HFFc6 (cell line): ENCODE measurements at regions not wholly inside any gene's neighbourhood (a gene's known extent, or its start where the extent isn't known, plus 50 kb on each side); places are given as distances from the start of the nearest gene placed in this dataset.
A peak's percentile ranks its signal among the peaks of the same experiment; 100 is the strongest.

Experiments used
- DNase-seq: peaks from one replicate; pipeline ENCODE4 v3.0.0-alpha.2; 2018
- H3K27ac Mint-ChIP-seq: 2 replicates; pipeline ENCODE4 v1.8.0; 2020; ENCODE audit warnings: mild to moderate bottlenecking, mixed read lengths
- H3K27me3 Mint-ChIP-seq: 2 replicates; pipeline ENCODE4 v1.8.0; 2021; ENCODE audit warnings: mild to moderate bottlenecking, moderate library complexity, mixed read lengths; ENCODE audit not compliant: insufficient read depth
- H3K36me3 Mint-ChIP-seq: 2 replicates; pipeline ENCODE4 v1.8.0; 2021; ENCODE audit warnings: low read depth, mixed read lengths
- H3K4me1 Mint-ChIP-seq: 2 replicates; pipeline ENCODE4 v1.8.0; 2020; ENCODE audit warnings: low read depth, mixed read lengths
- H3K4me3 Mint-ChIP-seq: 2 replicates; pipeline ENCODE4 v1.8.0; 2020; ENCODE audit warnings: mild to moderate bottlenecking, moderate library complexity, mixed read lengths
- H3K9me3 Mint-ChIP-seq: 2 replicates; pipeline ENCODE4 v1.8.0; 2020; ENCODE audit warnings: mild to moderate bottlenecking, mixed read lengths
- TF ChIP-seq, protein P1 (sequence below): fragments of 200-600 bp; sonication (generic); IDR thresholded peaks from 2 replicates; pipeline ENCODE4 v1.5.0; 2021; ENCODE audit warnings: antibody characterized with exemption, mild to moderate bottlenecking

DNA sequence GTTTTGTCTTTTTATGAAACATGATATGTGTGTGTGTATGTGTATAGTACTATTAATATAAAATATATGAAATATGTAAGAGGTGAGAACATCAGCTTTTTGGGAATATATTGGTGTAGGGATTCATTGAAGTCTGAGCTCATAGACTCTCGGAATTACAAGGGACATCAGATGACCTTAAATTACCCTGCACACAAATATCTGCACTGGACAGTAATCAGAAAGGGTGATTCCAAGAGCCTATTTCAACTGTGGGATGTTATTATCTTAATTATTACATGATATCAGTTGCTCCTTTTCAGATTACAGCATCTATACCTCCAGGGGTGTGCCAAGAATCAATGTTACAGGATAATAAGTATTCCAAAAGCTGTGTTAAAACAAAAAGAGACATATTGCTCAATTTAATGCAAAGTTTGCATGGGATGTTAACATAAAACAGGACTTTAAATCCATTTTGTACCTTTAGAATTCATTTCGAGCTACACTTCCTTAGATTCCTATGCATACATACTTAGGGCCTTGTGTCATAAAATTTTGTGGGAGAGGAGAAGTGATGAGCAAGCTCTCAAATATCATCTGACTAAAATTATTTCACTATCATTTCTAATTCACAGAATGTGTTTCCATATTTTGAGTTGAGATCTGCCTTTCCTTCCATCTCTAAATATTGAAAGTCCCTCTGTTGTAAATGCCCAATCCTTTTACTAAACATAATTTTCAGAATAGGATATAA, 365.2 kb downstream of the BRINP1 start:
- peak overlapping the region; percentile 49 for H3K4me3 Mint-ChIP-seq
- DNase-seq = peak; percentile 32
- peaks cover 11% of the 10 kb centered on the region for H3K9me3 Mint-ChIP-seq
- no peaks in the 10 kb centered on the region for H3K27me3 Mint-ChIP-seq
- H3K4me1 Mint-ChIP-seq = peaks cover 39% of the 10 kb centered on the region
- H3K36me3 Mint-ChIP-seq = no peaks in the 10 kb centered on the region
- H3K27ac Mint-ChIP-seq = peak overlapping the region; percentile 82
- TF ChIP-seq, protein P1, sequence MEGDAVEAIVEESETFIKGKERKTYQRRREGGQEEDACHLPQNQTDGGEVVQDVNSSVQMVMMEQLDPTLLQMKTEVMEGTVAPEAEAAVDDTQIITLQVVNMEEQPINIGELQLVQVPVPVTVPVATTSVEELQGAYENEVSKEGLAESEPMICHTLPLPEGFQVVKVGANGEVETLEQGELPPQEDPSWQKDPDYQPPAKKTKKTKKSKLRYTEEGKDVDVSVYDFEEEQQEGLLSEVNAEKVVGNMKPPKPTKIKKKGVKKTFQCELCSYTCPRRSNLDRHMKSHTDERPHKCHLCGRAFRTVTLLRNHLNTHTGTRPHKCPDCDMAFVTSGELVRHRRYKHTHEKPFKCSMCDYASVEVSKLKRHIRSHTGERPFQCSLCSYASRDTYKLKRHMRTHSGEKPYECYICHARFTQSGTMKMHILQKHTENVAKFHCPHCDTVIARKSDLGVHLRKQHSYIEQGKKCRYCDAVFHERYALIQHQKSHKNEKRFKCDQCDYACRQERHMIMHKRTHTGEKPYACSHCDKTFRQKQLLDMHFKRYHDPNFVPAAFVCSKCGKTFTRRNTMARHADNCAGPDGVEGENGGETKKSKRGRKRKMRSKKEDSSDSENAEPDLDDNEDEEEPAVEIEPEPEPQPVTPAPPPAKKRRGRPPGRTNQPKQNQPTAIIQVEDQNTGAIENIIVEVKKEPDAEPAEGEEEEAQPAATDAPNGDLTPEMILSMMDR = no peak

DNA sequence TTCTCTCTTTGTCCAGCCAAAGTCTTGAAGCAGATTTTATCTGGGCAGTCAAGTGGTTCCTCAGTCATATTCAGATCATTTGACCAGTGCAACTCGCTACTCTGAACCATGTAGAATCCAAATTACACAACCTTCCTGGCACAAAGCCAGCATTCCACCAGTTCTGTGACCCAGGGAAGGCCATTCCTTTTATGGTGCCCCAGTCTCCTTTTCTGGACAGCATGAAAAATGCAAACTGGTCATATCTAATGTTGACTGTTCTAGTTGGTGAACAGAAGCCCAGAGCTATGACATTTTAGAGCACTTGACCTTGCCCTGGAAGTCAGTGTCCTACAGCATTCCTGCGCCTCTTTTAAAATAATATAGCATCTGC, 364.6 kb downstream of the BRINP1 start:
- peak; percentile 71 for DNase-seq
- Mint-ChIP-seq H3K4me1 (peaks cover 44% of the 10 kb centered on the region), H3K36me3 (no peaks in the 10 kb centered on the region), H3K27ac (peak overlapping the region; percentile 82), H3K4me3 (peak overlapping the region; percentile 49), H3K9me3 (peaks cover 16% of the 10 kb centered on the region), H3K27me3 (no peaks in the 10 kb centered on the region)
- TF ChIP-seq, protein P1 = no peak

DNA sequence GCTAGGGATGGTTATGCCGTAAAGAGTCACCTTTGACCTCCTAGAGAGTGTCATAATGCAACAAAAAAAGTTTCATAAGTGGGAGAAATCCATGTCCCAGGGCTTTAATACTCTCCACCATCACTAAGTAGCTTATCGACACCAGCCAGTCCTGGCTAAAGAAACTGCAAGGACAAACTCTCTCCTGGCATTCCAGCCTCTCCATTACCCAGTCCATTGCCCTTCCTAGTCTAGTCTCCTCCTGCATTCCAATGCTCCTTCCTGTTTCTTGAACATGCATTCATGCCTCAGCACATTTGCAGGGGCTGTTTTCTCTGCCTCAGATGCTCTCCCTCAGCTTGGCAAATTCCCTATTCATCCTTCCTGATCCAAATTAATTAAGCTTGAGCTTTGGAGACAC, 364.1 kb downstream of the BRINP1 start:
- H3K36me3 Mint-ChIP-seq = no peaks in the 10 kb centered on the region
- H3K4me3 Mint-ChIP-seq = peak overlapping the region; percentile 49
- peaks cover 16% of the 10 kb centered on the region for H3K9me3 Mint-ChIP-seq
- TF ChIP-seq, protein P1 = no peak
- no peaks in the 10 kb centered on the region for H3K27me3 Mint-ChIP-seq
- no peak for DNase-seq
- H3K27ac Mint-ChIP-seq = peak overlapping the region; percentile 82
- H3K4me1 Mint-ChIP-seq = peaks cover 44% of the 10 kb centered on the region

DNA sequence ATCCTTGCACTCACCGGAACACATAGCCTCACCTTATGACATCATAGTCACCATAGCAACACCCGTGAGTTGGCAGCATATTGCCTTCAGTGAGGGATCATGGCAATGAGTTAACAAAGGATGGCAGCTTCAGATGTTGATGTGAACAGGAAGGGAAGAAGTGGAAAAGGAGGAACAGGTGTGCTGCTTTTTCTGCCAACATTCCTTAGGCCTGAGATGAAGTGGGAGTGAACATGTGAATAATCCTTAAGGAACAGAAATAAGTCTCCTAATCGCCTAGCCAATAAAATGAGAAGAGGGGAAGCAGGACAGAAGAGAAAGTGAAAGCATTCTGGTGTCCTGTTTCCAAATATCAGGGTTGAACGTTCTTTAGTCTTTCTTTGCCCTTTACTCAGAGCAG, 360.0 kb downstream of the BRINP1 start:
- Mint-ChIP-seq H3K27ac (no peak overlapping the region), H3K36me3 (no peaks in the 10 kb centered on the region), H3K9me3 (peaks cover 14% of the 10 kb centered on the region), H3K27me3 (no peaks in the 10 kb centered on the region), H3K4me1 (peaks cover 27% of the 10 kb centered on the region), H3K4me3 (no peak overlapping the region; the same call in 1 of the 2 replicates)
- TF ChIP-seq, protein P1 = no peak
- no peak for DNase-seq

DNA sequence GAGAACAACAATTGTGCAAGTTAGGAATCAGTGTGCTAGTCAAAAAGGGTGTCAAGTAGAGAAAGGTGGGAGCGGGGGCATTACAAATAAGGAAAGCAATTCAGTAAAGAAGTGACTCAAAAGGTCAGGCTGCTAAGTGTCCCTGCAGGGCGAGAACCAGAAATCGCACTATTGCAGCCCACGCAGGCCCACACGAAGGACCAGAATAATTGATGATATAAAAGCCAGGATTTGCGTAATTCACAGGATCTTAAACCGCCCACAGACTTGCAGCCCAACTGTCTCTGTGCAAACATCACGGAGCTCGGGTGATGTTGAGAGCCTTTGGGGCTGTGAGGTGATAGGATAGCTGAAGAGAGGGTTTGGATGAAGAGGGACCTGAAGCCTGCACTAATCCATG, 349.0 kb downstream of the BRINP1 start:
- H3K4me3 Mint-ChIP-seq = no peak overlapping the region

More for the DNA sequence above, 349.0 kb downstream of the BRINP1 start:
- TF ChIP-seq, protein P1 = no peak
- no peak for DNase-seq
- Mint-ChIP-seq H3K4me1 (peaks cover 5% of the 10 kb centered on the region), H3K9me3 (peaks cover 9% of the 10 kb centered on the region; the same call in 1 of the 2 replicates), H3K36me3 (no peaks in the 10 kb centered on the region), H3K27ac (no peak overlapping the region), H3K27me3 (no peaks in the 10 kb centered on the region; the same call in 1 of the 2 replicates)
